ENCODE measurements at regions not wholly inside any gene's neighbourhood (a gene's known extent, or its start where the extent isn't known, plus 50 kb on each side); places are given as distances from the start of the nearest gene placed in this dataset.
"Not testable (repeated sequence)": the region's sequence is repeated elsewhere in the genome, so short reads cannot be mapped to it uniquely, and the experiment has no call there.

DNA sequence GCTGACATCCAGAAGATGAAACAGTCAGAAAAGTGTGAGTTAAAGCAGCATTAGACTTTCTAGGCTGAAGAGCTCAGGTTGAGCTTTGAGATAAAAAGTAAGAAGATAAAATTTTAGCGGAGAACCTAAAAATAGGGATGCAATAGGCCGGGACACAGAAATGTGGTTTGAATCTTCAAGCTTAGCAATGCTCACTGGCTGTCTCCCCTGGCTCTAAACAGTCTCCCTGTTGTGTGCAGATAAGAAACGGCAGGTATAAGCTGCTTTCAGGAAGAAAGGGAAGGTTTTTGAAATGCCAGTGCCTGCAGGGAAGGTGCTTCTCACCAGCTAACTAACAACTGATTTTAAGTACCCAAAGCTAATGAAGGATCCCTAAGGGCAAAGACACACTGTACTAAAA is 718.7 kb upstream of the SGO1 start:
- no peak for DNase-seq

DNA sequence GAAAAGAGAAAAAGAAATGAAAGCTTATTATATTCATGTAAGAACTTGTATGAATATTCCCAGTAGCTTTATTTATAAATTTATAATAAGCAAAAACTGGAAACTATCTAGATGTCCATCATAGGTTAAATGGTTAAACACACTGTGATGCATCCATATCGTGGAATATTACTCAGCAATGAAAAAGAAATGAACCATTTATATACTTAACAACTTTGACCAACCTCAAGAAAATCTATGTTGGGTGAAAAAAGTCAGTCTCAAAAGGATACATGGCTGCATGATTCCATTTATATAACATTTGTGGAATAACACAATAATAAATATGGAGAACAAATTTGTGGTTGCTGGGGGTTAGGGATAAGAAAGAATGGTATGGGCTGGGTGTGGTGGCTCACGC is 713.0 kb upstream of the SGO1 start:
- no peak for DNase-seq

- no peak for DNase-seq
These were observed 704.1 kb upstream of the SGO1 start for GRCh38 chr3:20890111-20890519.

DNA sequence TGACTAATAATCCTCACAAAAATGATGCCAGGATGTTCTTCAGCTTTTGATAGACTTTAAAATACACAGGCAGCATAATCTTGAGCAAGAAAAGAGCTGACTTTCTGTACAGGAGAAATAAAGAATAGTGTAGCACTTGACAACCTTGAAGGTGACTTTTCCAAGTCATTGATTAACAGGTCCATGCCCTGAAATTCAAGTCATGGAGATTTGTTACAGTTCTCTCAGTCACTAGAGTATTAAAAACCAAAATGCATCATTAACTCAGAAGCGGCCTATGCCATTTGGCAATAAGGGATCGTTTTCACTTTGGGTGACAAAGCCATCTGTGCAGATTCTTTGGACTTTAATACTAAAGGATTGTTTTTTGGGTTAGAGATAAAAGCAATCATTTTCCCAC is 692.7 kb upstream of the SGO1 start:
- no peak for DNase-seq

- no peak for DNase-seq
These were observed 687.2 kb upstream of the SGO1 start for GRCh38 chr3:20873235-20873634.

DNA sequence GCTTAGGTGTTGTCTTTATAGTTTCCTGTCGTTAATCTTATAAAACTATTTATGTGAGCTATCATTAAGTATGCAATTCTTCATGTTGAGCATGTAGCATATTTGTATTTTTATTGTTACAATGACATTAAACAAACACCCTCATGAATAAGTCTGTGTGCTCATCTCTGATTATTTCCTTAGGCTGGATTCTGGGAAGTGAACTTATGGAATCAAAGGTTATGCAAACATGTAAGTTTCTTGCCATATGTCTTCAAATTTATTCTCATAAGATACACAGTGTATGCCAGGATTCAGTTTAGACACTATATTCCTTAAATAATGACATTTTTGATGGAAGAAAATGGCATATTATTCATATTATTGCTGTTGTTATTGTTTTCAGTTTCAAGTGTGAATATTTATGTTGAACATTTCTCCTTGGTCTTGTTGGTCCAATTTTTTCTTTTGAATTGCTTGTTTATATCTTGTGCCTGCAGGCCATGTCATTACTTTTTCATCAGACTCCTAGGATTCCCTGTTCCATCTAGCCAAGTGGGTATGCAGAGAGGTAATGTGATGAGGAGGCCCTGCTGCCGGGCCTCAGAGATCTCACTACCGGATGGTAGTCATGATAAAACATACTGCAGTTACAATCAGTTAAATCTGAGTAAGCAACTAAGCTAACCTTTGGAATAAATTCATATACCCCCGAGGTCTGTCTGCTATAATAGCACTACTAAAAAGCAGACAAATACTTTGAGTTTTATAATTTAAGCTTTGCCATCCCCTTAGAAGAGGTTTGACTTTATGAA is 684.3 kb upstream of the SGO1 start:
- DNase-seq: no peak

DNA sequence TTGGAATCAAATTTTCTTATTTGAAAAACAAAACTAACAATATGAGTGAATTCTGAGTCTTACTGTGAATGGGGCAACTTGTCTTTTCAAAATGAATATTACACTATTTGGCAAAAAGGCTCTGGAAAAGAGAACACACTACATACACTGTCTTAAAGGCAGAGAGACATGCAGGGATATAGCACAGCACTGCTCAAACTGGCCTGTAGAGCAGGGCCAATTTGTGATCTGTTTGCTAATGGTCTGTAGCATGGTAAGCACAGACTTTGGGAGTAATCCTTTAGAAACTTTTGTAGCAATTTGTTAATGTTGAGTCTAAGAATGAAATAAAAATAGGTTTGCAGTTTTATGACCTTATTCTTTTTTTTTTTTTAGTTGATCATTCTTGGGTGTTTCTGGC is 679.8 kb upstream of the SGO1 start:
- no peak for DNase-seq

GRCh38 chr3:20861454-20861853 is 675.4 kb upstream of the SGO1 start:
- no peak for DNase-seq

DNA sequence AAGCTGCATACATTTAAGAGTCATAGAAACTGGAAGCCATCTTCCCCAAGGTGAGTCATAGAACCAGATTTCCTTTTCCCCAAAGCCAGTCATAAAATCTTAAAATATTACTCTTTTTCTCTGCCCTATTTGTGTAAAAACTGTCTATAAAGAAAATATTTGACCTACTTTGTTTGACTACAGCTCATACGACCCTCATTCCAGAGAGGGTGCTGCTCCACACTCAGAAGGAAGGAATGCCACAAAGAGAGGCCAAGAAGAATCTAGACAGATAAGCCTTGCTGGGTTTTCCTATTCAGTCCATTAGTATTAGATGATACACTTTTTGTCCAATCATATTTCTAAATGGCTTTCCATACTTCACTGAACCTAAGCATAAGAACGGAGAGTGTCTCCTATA is 671.6 kb upstream of the SGO1 start:
- DNase-seq: no peak

- no peak for DNase-seq
These were observed 667.9 kb upstream of the SGO1 start for GRCh38 chr3:20853890-20854289.

GRCh38 chr3:20852712-20853111 is 666.7 kb upstream of the SGO1 start:
- DNase-seq: no peak

DNA sequence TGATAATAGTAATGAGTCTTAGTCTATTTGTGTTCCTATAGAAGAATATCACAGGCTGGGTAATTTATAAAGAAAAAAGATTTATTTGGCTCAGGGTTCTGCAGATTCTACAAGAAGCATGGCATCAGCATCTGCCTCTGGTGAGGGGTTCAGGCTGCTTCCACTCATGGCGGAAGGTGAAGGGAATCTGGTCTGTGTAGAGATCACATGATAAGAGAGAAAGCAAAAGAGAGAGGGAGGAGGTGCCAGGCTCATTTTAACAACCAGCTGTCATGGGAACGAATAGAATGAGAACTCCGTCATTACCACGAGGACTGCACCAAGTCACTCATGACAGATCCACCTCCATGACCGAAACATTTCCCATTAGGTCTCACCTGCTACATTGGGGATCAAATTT is 664.0 kb upstream of the SGO1 start:
- DNase-seq: no peak

- DNase-seq: no peak
These were observed 660.8 kb upstream of the SGO1 start for GRCh38 chr3:20846832-20847231.

GRCh38 chr3:20846066-20846465 is 660.1 kb upstream of the SGO1 start:
- no peak for DNase-seq

DNA sequence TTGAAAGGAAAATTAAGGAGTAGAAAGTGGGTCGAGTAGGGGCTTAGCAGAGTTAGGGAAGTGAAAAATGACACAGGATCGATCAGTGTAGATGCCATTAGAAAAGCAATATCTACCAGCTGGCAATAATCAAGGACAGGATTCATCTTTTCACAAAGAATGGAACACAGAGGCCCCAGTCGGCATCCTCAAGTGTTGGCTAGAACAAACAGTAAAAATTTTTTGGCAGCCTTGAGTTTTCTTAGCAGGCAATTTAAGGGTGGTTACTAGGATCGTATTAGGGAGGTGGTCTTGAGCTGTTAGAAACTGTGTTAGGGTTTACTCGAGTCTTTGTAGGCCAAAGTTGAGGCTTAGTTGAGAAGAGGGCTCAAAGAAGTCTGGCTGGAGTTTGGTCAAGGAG is 658.8 kb upstream of the SGO1 start:
- DNase-seq: no peak

DNA sequence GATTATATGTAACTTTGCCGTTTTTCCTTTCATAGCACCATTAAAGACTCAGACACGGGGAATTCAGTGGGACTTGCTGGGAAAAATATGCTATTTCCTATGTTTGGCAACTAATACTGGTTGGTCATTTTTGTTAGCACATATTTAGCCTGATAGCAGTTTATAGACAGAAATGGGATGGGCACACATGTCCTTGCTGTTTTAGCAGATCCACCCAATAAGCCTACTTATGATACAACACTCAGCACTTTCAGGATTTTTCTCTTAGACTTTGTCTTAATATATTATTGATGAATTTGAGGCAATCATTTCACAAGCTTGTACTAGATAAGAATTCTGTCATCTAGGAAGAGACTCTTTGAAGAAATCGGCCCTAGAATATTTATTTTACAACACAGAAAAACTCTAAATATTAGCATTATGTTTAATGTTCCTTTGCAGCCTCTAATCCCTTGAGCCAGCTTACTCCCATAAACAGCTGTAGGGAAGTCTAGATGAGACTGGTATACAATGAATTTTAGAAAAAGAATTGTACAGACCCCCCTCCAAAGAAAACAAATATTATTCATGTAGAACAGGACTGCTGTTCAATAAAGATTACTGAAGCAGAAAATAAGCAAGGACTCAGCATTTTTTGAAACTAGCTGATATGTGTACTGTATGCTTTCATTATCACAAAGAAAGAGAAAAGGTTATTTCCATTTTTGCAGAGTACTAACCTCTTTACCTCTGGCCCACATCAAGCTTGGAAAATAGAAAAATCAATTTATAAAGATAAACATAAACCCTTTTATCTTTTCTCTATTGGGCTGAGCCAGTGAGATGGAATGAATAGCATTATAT is 656.8 kb upstream of the SGO1 start:
- no peak for DNase-seq

DNA sequence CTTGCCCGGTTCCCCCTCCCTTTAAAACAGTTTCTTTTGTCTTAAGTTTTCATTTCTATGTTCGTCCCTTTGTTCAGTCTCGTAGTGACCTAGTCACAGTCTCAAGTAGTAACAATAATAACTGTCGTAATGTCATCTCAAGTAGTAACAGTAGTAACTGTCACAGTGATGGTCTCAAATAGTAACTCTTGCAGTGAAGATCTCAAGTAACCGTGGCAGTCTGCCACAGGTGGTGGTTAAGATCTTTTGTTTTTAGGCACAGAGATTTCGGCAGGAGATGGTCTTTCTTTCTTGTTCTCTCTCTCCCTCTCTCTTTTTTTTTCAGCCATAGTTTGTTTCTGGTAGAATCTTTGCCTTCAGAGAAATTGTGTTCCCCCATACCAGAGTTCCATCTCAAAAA is 656.0 kb upstream of the SGO1 start:
- no peak for DNase-seq

DNA sequence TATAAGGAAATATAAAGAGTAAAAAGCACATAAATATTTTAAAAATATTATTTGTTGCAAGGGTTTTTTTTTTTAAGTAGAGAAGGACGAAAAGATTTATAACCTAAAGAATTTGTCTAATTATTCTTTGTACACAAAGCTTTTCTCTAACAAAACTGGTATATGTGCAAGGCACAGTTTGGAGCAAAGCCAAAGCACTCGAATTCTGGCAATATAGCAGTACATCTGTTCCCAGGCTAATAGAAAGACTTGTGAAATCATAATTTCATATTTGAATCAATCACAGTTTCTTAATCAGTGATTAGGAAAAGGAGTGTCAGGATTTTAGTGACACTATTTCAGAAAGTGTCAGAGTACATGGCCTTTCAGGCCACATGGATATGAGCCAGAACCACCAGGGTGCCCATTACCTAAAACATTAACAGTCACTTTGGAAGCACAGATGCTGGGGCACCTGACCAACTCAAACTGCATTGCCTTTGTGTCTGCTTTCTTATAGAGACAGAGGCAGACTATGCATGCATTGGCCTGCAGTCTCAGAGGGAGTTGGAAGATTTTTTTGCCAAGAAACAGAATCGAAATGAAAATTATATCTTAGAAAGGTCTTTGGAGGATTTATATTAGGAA is 651.8 kb upstream of the SGO1 start:
- DNase-seq: no peak

GRCh38 chr3:20836801-20837200 is 650.8 kb upstream of the SGO1 start:
- no peak for DNase-seq

GRCh38 chr3:20832963-20833362 is 647.0 kb upstream of the SGO1 start:
- no peak for DNase-seq

DNA sequence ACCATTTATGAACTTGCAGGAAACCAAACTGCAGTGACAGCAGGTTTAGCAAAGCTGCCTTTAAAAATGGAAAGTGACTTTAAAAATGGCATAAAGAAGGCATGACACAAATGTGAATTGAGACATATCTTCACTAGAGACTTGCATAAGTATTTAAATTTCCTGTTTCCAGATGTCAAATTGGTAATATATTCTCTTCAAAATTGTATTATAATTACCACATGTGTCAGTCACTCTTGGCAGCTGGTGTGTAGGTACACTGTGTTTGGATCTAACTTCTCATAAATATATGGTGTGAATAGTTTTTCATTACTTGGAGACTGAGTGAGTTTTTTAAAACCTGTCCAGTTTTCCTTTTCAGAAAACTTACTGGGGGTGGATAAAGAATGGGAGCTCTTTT is 636.2 kb upstream of the SGO1 start:
- no peak for DNase-seq

DNA sequence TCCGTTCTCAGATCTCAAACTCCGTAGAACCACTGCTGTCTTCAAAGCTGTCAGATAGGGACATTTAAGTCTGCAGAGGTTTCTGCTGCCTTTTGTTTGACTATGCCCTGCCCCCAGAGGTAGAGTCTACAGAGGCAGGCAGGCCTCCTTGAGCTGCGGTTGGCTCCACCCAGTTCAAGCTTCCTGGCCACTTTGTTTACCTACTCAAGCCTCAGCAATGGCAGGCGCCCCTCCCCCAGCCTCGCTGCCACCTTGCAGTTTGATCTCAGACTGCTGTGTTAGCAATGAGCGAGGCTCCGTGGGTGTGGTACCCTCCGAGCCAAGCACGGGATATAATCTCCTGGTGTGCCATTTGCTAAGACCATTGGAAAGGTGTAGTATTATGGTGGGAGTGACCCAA is 634.9 kb upstream of the SGO1 start:
- DNase-seq: not testable (repeated sequence)

DNA sequence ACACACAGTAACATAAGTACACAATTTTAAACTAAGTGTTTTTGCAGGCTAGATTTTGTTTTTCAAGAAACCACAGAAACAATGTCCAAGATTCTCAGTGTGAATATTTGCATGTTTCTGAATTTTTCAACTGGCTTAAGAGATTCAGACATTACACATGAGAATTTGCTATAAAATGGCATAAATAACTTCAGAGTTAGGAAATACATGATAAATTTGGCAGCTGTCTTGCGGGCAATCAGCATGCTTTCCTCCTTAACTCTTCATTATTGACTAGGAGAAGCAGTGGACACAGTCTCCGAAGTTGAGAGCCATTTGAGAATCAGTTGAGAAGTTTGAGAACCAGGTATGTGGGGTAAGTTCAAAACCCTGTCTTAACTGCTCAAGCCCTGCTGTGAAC is 625.6 kb upstream of the SGO1 start:
- no peak for DNase-seq

GRCh38 chr3:20811006-20811405 is 625.0 kb upstream of the SGO1 start:
- no peak for DNase-seq
